ENCODE measurements at regions not wholly inside any gene's neighbourhood (a gene's known extent, or its start where the extent isn't known, plus 50 kb on each side); places are given as distances from the start of the nearest gene placed in this dataset.

GRCh38 chr12:13817131-13817530 lies 164.3 kb downstream of the GRIN2B start:
- no peaks in the 10 kb centered on the region for H3K9me3 Mint-ChIP-seq (ENCODE audit: low read depth)
- H3K4me1 Mint-ChIP-seq = no peaks in the 10 kb centered on the region
- no peaks in the 10 kb centered on the region for H3K36me3 Mint-ChIP-seq
- ATAC-seq (no peak), DNase-seq (no peak)
- no peak overlapping the region for H3K4me3 Mint-ChIP-seq
- H3K27ac Mint-ChIP-seq = no peak overlapping the region
- H3K27me3 Mint-ChIP-seq = peaks cover 7% of the 10 kb centered on the region
- CTCF ChIA-PET = no interaction called here

- no peak overlapping the region for H3K4me3 Mint-ChIP-seq
- no peaks in the 10 kb centered on the region for H3K9me3 Mint-ChIP-seq (ENCODE audit: low read depth)
- H3K27ac Mint-ChIP-seq = no peak overlapping the region
- no peaks in the 10 kb centered on the region for H3K4me1 Mint-ChIP-seq
- H3K27me3 Mint-ChIP-seq = peaks cover 4% of the 10 kb centered on the region
- ATAC-seq (no peak), DNase-seq (no peak)
- H3K36me3 Mint-ChIP-seq = no peaks in the 10 kb centered on the region
- CTCF ChIA-PET = no interaction called here
Observed at GRCh38 chr12:13816394-13816793, 165.0 kb downstream of the GRIN2B start.

DNA sequence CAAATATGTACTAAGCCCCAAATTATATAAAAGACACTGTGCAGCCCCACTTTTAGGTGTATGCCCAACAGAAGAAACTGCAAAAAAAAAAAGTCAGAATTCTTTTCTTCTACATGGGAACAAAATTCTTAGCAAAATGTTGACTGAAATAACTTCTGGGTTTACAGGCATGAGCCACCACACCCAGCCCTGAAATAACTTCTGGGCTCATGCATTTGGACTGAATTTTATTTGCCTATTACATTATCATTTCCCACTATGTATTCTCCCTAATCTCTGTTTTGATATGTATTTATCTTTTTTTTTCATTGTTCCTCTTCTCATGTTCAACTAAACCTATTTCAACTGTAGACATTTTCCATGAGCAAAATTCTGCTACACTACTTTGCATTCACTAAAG lies 169.2 kb downstream of the GRIN2B start:
- Mint-ChIP-seq H3K4me1 (no peaks in the 10 kb centered on the region), H3K4me3 (no peak overlapping the region), H3K27me3 (peaks cover 4% of the 10 kb centered on the region), H3K9me3 (ENCODE audit: low read depth) (no peaks in the 10 kb centered on the region), H3K27ac (no peak overlapping the region), H3K36me3 (no peaks in the 10 kb centered on the region)
- no peak for ATAC-seq
- DNase-seq = no peak
- CTCF ChIA-PET = no interaction called here

GRCh38 chr12:13811061-13811460 lies 170.3 kb downstream of the GRIN2B start:
- Mint-ChIP-seq H3K4me3 (no peak overlapping the region), H3K9me3 (ENCODE audit: low read depth) (no peaks in the 10 kb centered on the region), H3K36me3 (no peaks in the 10 kb centered on the region), H3K4me1 (no peaks in the 10 kb centered on the region), H3K27ac (no peak overlapping the region), H3K27me3 (peaks cover 4% of the 10 kb centered on the region)
- DNase-seq (no peak), ATAC-seq (no peak)
- CTCF ChIA-PET = no interaction called here

DNA sequence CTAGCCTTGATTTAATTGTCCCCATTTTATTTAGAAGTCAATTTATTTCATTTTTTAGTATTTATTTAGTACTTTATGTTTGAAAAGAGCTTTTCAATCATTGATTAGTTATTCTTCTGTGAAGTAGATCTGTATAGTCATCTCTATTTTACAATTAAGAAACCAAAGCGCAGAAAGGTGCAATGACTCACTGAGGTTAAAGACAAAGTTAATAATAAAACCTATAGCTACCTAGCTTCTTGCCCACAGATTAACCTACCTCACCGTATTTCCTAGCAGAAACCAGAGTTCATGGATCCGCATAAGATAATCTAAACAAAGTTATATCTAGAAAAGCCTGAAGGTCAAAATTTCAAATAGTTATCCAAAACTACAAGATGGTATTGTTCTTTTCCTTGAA lies 176.4 kb downstream of the GRIN2B start:
- Mint-ChIP-seq H3K4me1 (no peaks in the 10 kb centered on the region), H3K27me3 (no peaks in the 10 kb centered on the region), H3K9me3 (ENCODE audit: low read depth) (no peaks in the 10 kb centered on the region), H3K27ac (no peak overlapping the region), H3K4me3 (no peak overlapping the region), H3K36me3 (no peaks in the 10 kb centered on the region)
- DNase-seq = no peak
- CTCF ChIA-PET = no interaction called here
- no peak for ATAC-seq

- H3K4me3 Mint-ChIP-seq = no peak overlapping the region
- H3K36me3 Mint-ChIP-seq = no peaks in the 10 kb centered on the region
- ATAC-seq = no peak
- no peak overlapping the region for H3K27ac Mint-ChIP-seq
- no peaks in the 10 kb centered on the region for H3K9me3 Mint-ChIP-seq (ENCODE audit: low read depth)
- H3K27me3 Mint-ChIP-seq = no peaks in the 10 kb centered on the region
- no peaks in the 10 kb centered on the region for H3K4me1 Mint-ChIP-seq
- DNase-seq = no peak
- CTCF ChIA-PET = no interaction called here
Observed at GRCh38 chr12:13801543-13801942, 179.9 kb downstream of the GRIN2B start.

DNA sequence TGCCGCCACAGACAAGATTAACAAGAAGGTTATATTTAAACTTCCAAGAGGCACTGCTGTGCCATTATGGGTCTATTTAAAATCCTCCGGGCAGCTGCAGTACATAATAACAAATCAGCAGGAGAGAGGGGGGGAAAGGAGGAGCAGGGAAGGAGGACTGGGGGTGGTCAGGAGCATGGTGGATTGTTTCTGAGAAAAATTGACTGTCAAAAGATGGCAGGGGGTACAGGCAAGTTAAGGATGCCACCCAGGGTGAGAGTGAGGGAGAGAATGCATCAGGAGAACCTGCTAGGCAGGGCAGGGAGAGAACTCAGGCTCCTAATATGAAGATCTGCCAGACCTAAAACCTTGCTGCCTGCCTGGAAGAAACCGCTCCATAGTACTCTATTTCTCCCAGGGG lies 181.8 kb downstream of the GRIN2B start:
- Mint-ChIP-seq H3K4me3 (no peak overlapping the region), H3K36me3 (no peaks in the 10 kb centered on the region), H3K27ac (no peak overlapping the region), H3K9me3 (ENCODE audit: low read depth) (no peaks in the 10 kb centered on the region), H3K27me3 (no peaks in the 10 kb centered on the region), H3K4me1 (no peaks in the 10 kb centered on the region)
- no peak for ATAC-seq
- CTCF ChIA-PET = no interaction called here
- no peak for DNase-seq

GRCh38 chr12:13798162-13798561 lies 183.2 kb downstream of the GRIN2B start:
- Mint-ChIP-seq H3K4me3 (no peak overlapping the region), H3K27me3 (no peaks in the 10 kb centered on the region), H3K4me1 (no peaks in the 10 kb centered on the region), H3K36me3 (no peaks in the 10 kb centered on the region), H3K27ac (no peak overlapping the region), H3K9me3 (ENCODE audit: low read depth) (no peaks in the 10 kb centered on the region)
- DNase-seq (no peak), ATAC-seq (no peak)
- CTCF ChIA-PET = no interaction called here

DNA sequence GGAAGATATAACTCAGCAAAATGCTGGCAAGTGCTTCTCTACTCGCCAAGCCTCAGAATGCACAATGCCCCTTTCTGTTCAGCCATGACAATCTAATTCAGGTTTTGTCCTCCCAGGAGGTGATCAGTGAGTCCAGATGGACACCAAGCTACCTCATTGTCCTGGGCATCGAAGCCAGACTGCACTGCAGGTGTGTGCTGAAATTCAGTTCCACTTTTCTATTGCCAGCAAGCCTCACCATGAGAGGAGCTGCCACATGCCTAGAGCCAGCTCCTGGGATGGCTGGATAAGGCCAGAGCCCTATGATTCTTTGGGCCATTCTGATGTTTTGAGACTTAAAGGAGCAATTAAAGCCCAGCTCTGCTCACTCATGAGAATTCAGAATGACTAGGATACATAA lies 186.7 kb downstream of the GRIN2B start:
- Mint-ChIP-seq H3K27me3 (no peaks in the 10 kb centered on the region), H3K27ac (no peak overlapping the region), H3K9me3 (ENCODE audit: low read depth) (no peaks in the 10 kb centered on the region), H3K4me1 (no peaks in the 10 kb centered on the region), H3K4me3 (no peak overlapping the region), H3K36me3 (no peaks in the 10 kb centered on the region)
- DNase-seq = no peak
- CTCF ChIA-PET = interaction anchor here (0.7 kb wide), 1 partner anchor 10 kb away, joined by 3 read pairs; no protein-coding TSS in a partner anchor
- ATAC-seq = no peak

- CTCF ChIA-PET = no interaction called here
- ATAC-seq (no peak), DNase-seq (no peak)
- H3K27ac Mint-ChIP-seq = no peak overlapping the region
- H3K9me3 Mint-ChIP-seq (ENCODE audit: low read depth) = no peaks in the 10 kb centered on the region
- H3K27me3 Mint-ChIP-seq = no peaks in the 10 kb centered on the region
- no peaks in the 10 kb centered on the region for H3K4me1 Mint-ChIP-seq
- no peaks in the 10 kb centered on the region for H3K36me3 Mint-ChIP-seq
- no peak overlapping the region for H3K4me3 Mint-ChIP-seq
Observed at GRCh38 chr12:13790317-13790716, 191.1 kb downstream of the GRIN2B start.

DNA sequence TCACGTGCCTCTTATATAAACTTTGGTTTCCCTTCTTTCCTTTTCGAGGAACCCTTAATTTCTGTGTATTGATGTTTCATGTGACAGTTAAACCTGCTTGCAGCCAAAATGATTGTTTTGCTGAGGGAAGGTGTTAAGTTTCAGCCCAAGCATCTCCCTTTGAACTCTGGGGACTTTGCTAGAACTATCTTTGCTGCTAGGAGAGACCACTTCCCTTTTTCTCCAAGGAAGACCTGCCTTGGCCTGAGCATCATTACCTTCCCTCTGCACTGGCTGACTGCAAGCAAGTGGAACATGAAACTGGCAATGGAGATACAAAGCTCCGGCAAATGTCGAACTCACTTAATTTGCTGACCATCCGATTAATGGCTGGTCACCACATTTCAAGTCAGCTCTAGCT lies 192.8 kb downstream of the GRIN2B start:
- Mint-ChIP-seq H3K9me3 (ENCODE audit: low read depth) (no peaks in the 10 kb centered on the region), H3K27ac (no peak overlapping the region), H3K36me3 (no peaks in the 10 kb centered on the region), H3K4me3 (no peak overlapping the region), H3K4me1 (no peaks in the 10 kb centered on the region), H3K27me3 (no peaks in the 10 kb centered on the region)
- ATAC-seq (no peak), DNase-seq (no peak)
- CTCF ChIA-PET = no interaction called here

DNA sequence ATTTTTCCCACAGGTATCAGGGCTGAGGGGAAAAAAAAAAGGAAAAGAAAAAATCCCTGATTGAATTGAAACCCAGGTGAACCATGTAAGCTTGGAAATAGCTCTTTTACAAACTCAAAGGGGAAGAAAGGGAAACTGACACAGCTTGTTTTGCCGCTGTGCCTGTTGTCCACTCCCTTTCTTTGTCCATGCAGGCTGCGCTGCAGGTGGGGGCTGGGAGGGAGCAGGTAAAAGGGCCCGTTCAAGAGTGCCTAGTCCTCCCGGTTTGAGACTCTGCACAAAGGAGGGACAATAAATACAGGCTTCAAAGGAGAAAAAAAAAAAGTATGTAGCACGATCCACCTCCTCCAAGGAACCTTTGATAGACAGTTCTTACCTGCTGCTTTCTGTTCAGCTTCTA lies 194.8 kb downstream of the GRIN2B start:
- no peaks in the 10 kb centered on the region for H3K36me3 Mint-ChIP-seq
- no peaks in the 10 kb centered on the region for H3K4me1 Mint-ChIP-seq
- no peak overlapping the region for H3K4me3 Mint-ChIP-seq
- no peak for DNase-seq
- CTCF ChIA-PET = no interaction called here
- no peaks in the 10 kb centered on the region for H3K27me3 Mint-ChIP-seq
- H3K27ac Mint-ChIP-seq = no peak overlapping the region
- no peaks in the 10 kb centered on the region for H3K9me3 Mint-ChIP-seq (ENCODE audit: low read depth)
- no peak for ATAC-seq

- no peaks in the 10 kb centered on the region for H3K36me3 Mint-ChIP-seq
- H3K9me3 Mint-ChIP-seq (ENCODE audit: low read depth) = no peaks in the 10 kb centered on the region
- H3K27ac Mint-ChIP-seq = no peak overlapping the region
Observed at GRCh38 chr12:13784504-13784903, 196.9 kb downstream of the GRIN2B start.

GRCh38 chr12:13780453-13780852 lies 200.9 kb downstream of the GRIN2B start:
- H3K9me3 Mint-ChIP-seq (ENCODE audit: low read depth) = no peaks in the 10 kb centered on the region
- H3K4me1 Mint-ChIP-seq = no peaks in the 10 kb centered on the region
- no peaks in the 10 kb centered on the region for H3K27me3 Mint-ChIP-seq
- no peak for ATAC-seq
- H3K27ac Mint-ChIP-seq = no peak overlapping the region
- H3K36me3 Mint-ChIP-seq = no peaks in the 10 kb centered on the region
- CTCF ChIA-PET = no interaction called here
- no peak for DNase-seq
- H3K4me3 Mint-ChIP-seq = no peak overlapping the region

More at GRCh38 chr12:13784504-13784903, 196.9 kb downstream of the GRIN2B start:
- DNase-seq (no peak), ATAC-seq (no peak)
- CTCF ChIA-PET = interaction anchor here (1.0 to 1.2 kb wide), 2 partner anchors 11 to 15 kb away, joined by 3 read pairs; no protein-coding TSS in a partner anchor
- no peaks in the 10 kb centered on the region for H3K4me1 Mint-ChIP-seq
- H3K4me3 Mint-ChIP-seq = no peak overlapping the region
- H3K27me3 Mint-ChIP-seq = no peaks in the 10 kb centered on the region

DNA sequence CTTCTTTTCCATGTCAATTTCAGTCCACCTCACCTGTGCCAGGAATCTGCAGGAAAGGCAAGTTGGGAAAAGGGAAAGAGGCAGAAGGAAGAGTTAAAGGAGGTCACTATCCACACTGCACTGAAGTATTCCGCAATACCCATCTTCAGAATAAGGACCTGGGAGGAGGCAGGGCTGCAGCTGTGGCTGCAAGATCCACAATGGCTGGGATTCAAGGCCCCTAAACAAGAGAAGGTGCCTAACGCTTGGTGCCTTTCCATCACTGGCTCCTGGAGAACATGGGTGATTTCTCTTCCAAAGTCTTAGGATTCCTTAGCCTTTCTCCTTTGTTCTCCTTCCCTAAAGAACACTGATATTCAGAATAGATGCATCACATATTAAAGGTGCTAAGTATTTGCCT lies 204.0 kb downstream of the GRIN2B start:
- Mint-ChIP-seq H3K4me3 (no peak overlapping the region), H3K9me3 (ENCODE audit: low read depth) (no peaks in the 10 kb centered on the region), H3K27ac (no peak overlapping the region), H3K36me3 (no peaks in the 10 kb centered on the region), H3K27me3 (no peaks in the 10 kb centered on the region), H3K4me1 (no peaks in the 10 kb centered on the region)
- ATAC-seq = no peak
- CTCF ChIA-PET = no interaction called here
- no peak for DNase-seq
